T-cell (primary cell): ENCODE measurements at regions not wholly inside any gene's neighbourhood (a gene's known extent, or its start where the extent isn't known, plus 50 kb on each side); places are given as distances from the start of the nearest gene placed in this dataset.
"Not testable (repeated sequence)": the region's sequence is repeated elsewhere in the genome, so short reads cannot be mapped to it uniquely, and the experiment has no call there.

Source experiments
- ATAC-seq, 4 experiments: fragments of 200-7000 bp in 3 of 4; fragments of 150-1000 bp in 1 of 4; cut with Tn5 transposase; replicated peaks in 1 of 4; 1 replicate in 3 of 4; 2 replicates in 1 of 4; pipeline ENCODE4 v1.10.0; 2021; ENCODE audit warnings: moderate library complexity in 3 of 4, mild to moderate bottlenecking in 2 of 4, moderate number of reproducible peaks in 1 of 4
- CTCF ChIA-PET, 2 donors: fragments of 300-600 bp; sonication (Branson Sonifier 250); formaldehyde crosslinking; loops; one replicate each; lab custom pipeline; 2022; ENCODE audit warnings: antibody characterized with exemption in 2 of 2; lab: Charles Lee
- POLR2A ChIA-PET, 2 donors: fragments of 300-600 bp; sonication (Branson Sonifier 250); formaldehyde crosslinking; loops; one replicate each; lab custom pipeline; 2022; ENCODE audit warnings: antibody characterized with exemption in 2 of 2; lab: Charles Lee
- DNase-seq, 35 experiments: peaks; one replicate each; pipeline versions ENCODE4 v3.0.0 to v3.0.0-alpha.2; 2013 to 2023
- H3K27ac ChIP-seq: one replicate; pipeline ENCODE4 v1.5.1; 2013; ENCODE audit warnings: low read length
- H3K27me3 ChIP-seq, 2 experiments: replicated peaks in 1 of 2; 1 replicate in 1 of 2; 2 replicates in 1 of 2; pipeline versions ENCODE4 v1.6.1 to v1.7.0; 2013; ENCODE audit warnings: low read length in 1 of 2, mixed read lengths in 1 of 2; ENCODE audit not compliant: control insufficient read depth in 2 of 2, insufficient read depth in 2 of 2; ENCODE audit errors: extremely low read depth in 1 of 2
- H3K36me3 ChIP-seq, 2 donors: 1 replicate in 1 of 2; 2 replicates in 1 of 2; pipeline versions ENCODE4 v1.6.1 to v1.7.0; 2013; ENCODE audit warnings: low read length in 1 of 2; ENCODE audit not compliant: control insufficient read depth in 2 of 2, insufficient read depth in 1 of 2; ENCODE audit errors: extremely low read depth in 1 of 2
- H3K4me1 ChIP-seq, 2 experiments: 1 replicate in 1 of 2; 2 replicates in 1 of 2; pipeline versions ENCODE4 v1.6.1 to v1.7.0; 2013; ENCODE audit warnings: low read length in 2 of 2, mixed read lengths in 1 of 2; ENCODE audit not compliant: insufficient read depth in 2 of 2, control insufficient read depth in 1 of 2; ENCODE audit errors: extremely low read depth in 1 of 2
- H3K4me3 ChIP-seq, 2 donors: 1 replicate in 1 of 2; 2 replicates in 1 of 2; pipeline versions ENCODE4 v1.5.1 to v1.7.0; 2013; ENCODE audit warnings: mild to moderate bottlenecking in 2 of 2, low read length in 1 of 2, moderate library complexity in 1 of 2; ENCODE audit not compliant: control insufficient read depth in 1 of 2; ENCODE audit errors: extremely low read depth in 1 of 2
- H3K9me3 ChIP-seq: 2 replicates; pipeline ENCODE4 v1.7.0; 2013
- H3K27ac Mint-ChIP-seq, 2 donors: one replicate each; pipeline ENCODE4 v1.8.0; 2020 to 2021; ENCODE audit warnings: mild to moderate bottlenecking in 2 of 2, mixed read lengths in 2 of 2
- H3K27me3 Mint-ChIP-seq, 2 donors: one replicate each; pipeline ENCODE4 v1.8.0; 2021 to 2022; ENCODE audit warnings: mixed read lengths in 2 of 2
- H3K36me3 Mint-ChIP-seq: one replicate; pipeline ENCODE4 v1.8.0; 2021; ENCODE audit warnings: mixed read lengths
- H3K4me1 Mint-ChIP-seq, 3 donors: one replicate each; pipeline ENCODE4 v1.8.0; 2020 to 2022; ENCODE audit warnings: mixed read lengths in 3 of 3, mild to moderate bottlenecking in 1 of 3
- H3K4me3 Mint-ChIP-seq, 3 donors: one replicate each; pipeline ENCODE4 v1.8.0; 2020 to 2022; ENCODE audit warnings: mild to moderate bottlenecking in 3 of 3, mixed read lengths in 3 of 3, moderate library complexity in 3 of 3
- H3K9me3 Mint-ChIP-seq, 3 donors: one replicate each; pipeline ENCODE4 v1.8.0; 2020 to 2022; ENCODE audit warnings: mixed read lengths in 3 of 3
- WGBS: methylation state at CpG from one replicate; pipeline ENCODE4 v1.1.5; 2013; ENCODE audit warnings: missing lambda C conversion rate; ENCODE audit not compliant: insufficient coverage; 5-methylcytosine and 5-hydroxymethylcytosine counted together

GRCh38 chr13:46475541-46475991 lies 77.4 kb upstream of the LRCH1 start:
- ATAC-seq, result no peak
- WGBS, result 80% methylated on average over 2 of the region's 6 CpGs
- Histone ChIP-seq H3K4me3 (no peak overlapping the region), H3K27ac (no peak overlapping the region), H3K4me1 (no peaks in the 10 kb centered on the region), H3K9me3 (no peaks in the 10 kb centered on the region), H3K27me3 (no peaks in the 10 kb centered on the region), H3K36me3 (no peaks in the 10 kb centered on the region)
- peaks cover 0 to 7% of the 10 kb centered on the region in 2 donors for H3K27me3 Mint-ChIP-seq
- no peak overlapping the region for H3K27ac Mint-ChIP-seq
- no peak overlapping the region for H3K4me3 Mint-ChIP-seq
- H3K4me1 Mint-ChIP-seq, result no peaks in the 10 kb centered on the region
- H3K9me3 Mint-ChIP-seq, result no peaks in the 10 kb centered on the region
- H3K36me3 Mint-ChIP-seq, result no peaks in the 10 kb centered on the region
- no peak for DNase-seq
- ChIA-PET CTCF (no interaction called here), POLR2A (interaction anchor here in 1 of 2 donors (0.6 kb wide), 1 partner anchor 10 kb away, joined by 9 read pairs; no protein-coding TSS in a partner anchor)

GRCh38 chr13:46473806-46474205 lies 79.2 kb upstream of the LRCH1 start:
- ATAC-seq, result no peak
- POLR2A ChIA-PET, result no interaction called here
- H3K9me3 ChIP-seq, result no peaks in the 10 kb centered on the region
- CTCF ChIA-PET, result no interaction called here
- no peaks in the 10 kb centered on the region for H3K9me3 Mint-ChIP-seq
- H3K27ac ChIP-seq, result no peak overlapping the region
- H3K27me3 ChIP-seq, result no peaks in the 10 kb centered on the region
- H3K27ac Mint-ChIP-seq, result no peak overlapping the region
- peaks cover 0 to 1% of the 10 kb centered on the region in 2 donors for H3K27me3 Mint-ChIP-seq
- H3K4me1 ChIP-seq, result no peaks in the 10 kb centered on the region
- no CpG with 5 or more reads among the region's 3 CpGs for WGBS
- H3K4me3 Mint-ChIP-seq, result no peak overlapping the region
- no peaks in the 10 kb centered on the region for H3K4me1 Mint-ChIP-seq
- no peaks in the 10 kb centered on the region for H3K36me3 Mint-ChIP-seq
- no peak for DNase-seq
- H3K36me3 ChIP-seq, result no peaks in the 10 kb centered on the region
- H3K4me3 ChIP-seq, result no peak overlapping the region

GRCh38 chr13:46472384-46472783 lies 80.6 kb upstream of the LRCH1 start:
- no peaks in the 10 kb centered on the region for H3K36me3 Mint-ChIP-seq
- CTCF ChIA-PET, result interaction anchor here in 1 of 2 donors (0.5 kb wide), 1 partner anchor 16 kb away, joined by 3 read pairs; no protein-coding TSS in a partner anchor
- H3K27ac Mint-ChIP-seq, result no peak overlapping the region
- H3K27me3 Mint-ChIP-seq, result no peaks in the 10 kb centered on the region
- no peak overlapping the region for H3K27ac ChIP-seq
- H3K4me3 ChIP-seq, result no peak overlapping the region
- H3K9me3 Mint-ChIP-seq, result no peaks in the 10 kb centered on the region
- ATAC-seq (no peak), DNase-seq (no peak)
- H3K4me1 ChIP-seq, result no peaks in the 10 kb centered on the region
- POLR2A ChIA-PET, result no interaction called here
- H3K36me3 ChIP-seq, result no peaks in the 10 kb centered on the region
- no peaks in the 10 kb centered on the region for H3K9me3 ChIP-seq
- 93% methylated on average over 2 of the region's 5 CpGs for WGBS
- H3K4me1 Mint-ChIP-seq, result no peaks in the 10 kb centered on the region
- H3K4me3 Mint-ChIP-seq, result no peak overlapping the region
- no peaks in the 10 kb centered on the region for H3K27me3 ChIP-seq

DNA sequence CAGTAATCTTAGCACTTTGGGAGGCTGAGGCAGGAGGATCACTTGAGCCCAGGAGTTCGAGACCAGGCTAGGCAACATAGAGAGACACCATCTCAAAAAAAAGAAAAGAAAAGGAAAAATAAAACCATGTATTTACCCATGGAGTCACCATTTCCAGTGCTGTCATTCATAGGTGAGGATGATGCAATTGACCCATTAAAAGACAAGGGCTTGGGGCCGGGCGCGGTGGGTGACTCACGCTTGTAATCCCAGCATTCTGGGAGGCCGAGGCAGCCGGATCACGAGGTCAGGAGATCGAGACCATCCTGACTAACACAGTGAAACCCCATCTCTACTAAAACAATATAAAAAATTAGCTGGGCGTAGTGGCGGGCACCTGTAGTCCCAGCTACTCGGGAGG lies 82.6 kb upstream of the RUBCNL start:
- H3K27me3 ChIP-seq, H3K4me1 ChIP-seq, ATAC-seq, H3K36me3 Mint-ChIP-seq, H3K27ac ChIP-seq, DNase-seq, H3K27ac Mint-ChIP-seq, H3K4me3 Mint-ChIP-seq, H3K9me3 ChIP-seq, H3K4me3 ChIP-seq, H3K36me3 ChIP-seq, H3K27me3 Mint-ChIP-seq, H3K4me1 Mint-ChIP-seq, H3K9me3 Mint-ChIP-seq: not testable (repeated sequence)
- POLR2A ChIA-PET, result interaction anchor here in 1 of 2 donors (0.5 kb wide), 1 partner anchor 375 kb away, joined by 3 read pairs; no protein-coding TSS in a partner anchor
- WGBS, result 88% methylated on average over 4 of the region's 12 CpGs
- CTCF ChIA-PET, result interaction anchor here (0.5 to 0.6 kb wide), 2 partner anchors 164 to 166 kb away, joined by 4 to 5 read pairs; no protein-coding TSS in a partner anchor

GRCh38 chr13:46468570-46469463 lies 81.8 kb upstream of the RUBCNL start:
- ChIA-PET POLR2A (no interaction called here), CTCF (interaction anchor here (0.6 to 0.7 kb wide), 2 partner anchors 10 to 165 kb away, joined by 4 to 8 read pairs; no protein-coding TSS in a partner anchor)
- Histone ChIP-seq H3K36me3 (no peaks in the 10 kb centered on the region), H3K27ac (no peak overlapping the region), H3K27me3 (no peaks in the 10 kb centered on the region), H3K4me1 (no peaks in the 10 kb centered on the region), H3K4me3 (no peak overlapping the region), H3K9me3 (no peaks in the 10 kb centered on the region)
- Mint-ChIP-seq H3K27me3 (no peaks in the 10 kb centered on the region), H3K9me3 (no peaks in the 10 kb centered on the region), H3K27ac (no peak overlapping the region), H3K36me3 (no peaks in the 10 kb centered on the region), H3K4me1 (no peaks in the 10 kb centered on the region), H3K4me3 (no peak overlapping the region)
- no CpG with 5 or more reads among the region's 2 CpGs for WGBS
- no peak for ATAC-seq
- no peak for DNase-seq

GRCh38 chr13:46467694-46468093 lies 80.6 kb upstream of the RUBCNL start:
- H3K4me1 ChIP-seq, H3K9me3 Mint-ChIP-seq, H3K9me3 ChIP-seq, ATAC-seq, CTCF ChIA-PET, H3K27ac Mint-ChIP-seq, H3K27ac ChIP-seq, H3K4me3 ChIP-seq, H3K36me3 Mint-ChIP-seq, H3K4me3 Mint-ChIP-seq, H3K4me1 Mint-ChIP-seq, H3K27me3 ChIP-seq, DNase-seq, H3K27me3 Mint-ChIP-seq, H3K36me3 ChIP-seq, POLR2A ChIA-PET: not testable (repeated sequence)
- WGBS, result 100% methylated on average over 1 of the region's 10 CpGs
